ENCODE measurements at regions not wholly inside any gene's neighbourhood (a gene's known extent, or its start where the extent isn't known, plus 50 kb on each side); places are given as distances from the start of the nearest gene placed in this dataset.

DNA sequence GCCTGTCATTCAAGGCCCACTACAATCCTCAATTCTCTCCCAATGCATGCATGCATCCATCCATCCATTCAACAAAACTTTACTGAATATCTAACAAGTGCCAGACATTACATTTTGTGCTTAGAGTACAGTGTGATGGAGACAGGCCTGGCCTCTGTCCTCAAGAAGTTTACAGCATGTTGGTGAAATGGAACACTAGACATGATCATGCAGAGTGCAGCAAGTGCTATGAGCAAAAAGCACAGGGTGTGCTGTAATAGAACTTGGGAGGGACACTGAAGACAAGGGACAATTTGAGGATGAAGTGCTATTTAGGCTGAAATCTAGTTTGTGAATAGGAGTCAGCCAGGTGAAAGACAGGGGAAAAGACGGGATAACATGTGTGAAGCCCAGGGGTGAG lies 347.8 kb downstream of the PTEN start:
- TF ChIP-seq, protein P1, sequence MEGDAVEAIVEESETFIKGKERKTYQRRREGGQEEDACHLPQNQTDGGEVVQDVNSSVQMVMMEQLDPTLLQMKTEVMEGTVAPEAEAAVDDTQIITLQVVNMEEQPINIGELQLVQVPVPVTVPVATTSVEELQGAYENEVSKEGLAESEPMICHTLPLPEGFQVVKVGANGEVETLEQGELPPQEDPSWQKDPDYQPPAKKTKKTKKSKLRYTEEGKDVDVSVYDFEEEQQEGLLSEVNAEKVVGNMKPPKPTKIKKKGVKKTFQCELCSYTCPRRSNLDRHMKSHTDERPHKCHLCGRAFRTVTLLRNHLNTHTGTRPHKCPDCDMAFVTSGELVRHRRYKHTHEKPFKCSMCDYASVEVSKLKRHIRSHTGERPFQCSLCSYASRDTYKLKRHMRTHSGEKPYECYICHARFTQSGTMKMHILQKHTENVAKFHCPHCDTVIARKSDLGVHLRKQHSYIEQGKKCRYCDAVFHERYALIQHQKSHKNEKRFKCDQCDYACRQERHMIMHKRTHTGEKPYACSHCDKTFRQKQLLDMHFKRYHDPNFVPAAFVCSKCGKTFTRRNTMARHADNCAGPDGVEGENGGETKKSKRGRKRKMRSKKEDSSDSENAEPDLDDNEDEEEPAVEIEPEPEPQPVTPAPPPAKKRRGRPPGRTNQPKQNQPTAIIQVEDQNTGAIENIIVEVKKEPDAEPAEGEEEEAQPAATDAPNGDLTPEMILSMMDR (IDR thresholded peaks at IDR 0.05): no peak
- TF ChIP-seq ZFX (IDR thresholded peaks at IDR 0.05; ENCODE audit: borderline replicate concordance): no peak

All from 22Rv1 (cell line).